ENCODE measurements at regions not wholly inside any gene's neighbourhood (a gene's known extent, or its start where the extent isn't known, plus 50 kb on each side); places are given as distances from the start of the nearest gene placed in this dataset.

DNA sequence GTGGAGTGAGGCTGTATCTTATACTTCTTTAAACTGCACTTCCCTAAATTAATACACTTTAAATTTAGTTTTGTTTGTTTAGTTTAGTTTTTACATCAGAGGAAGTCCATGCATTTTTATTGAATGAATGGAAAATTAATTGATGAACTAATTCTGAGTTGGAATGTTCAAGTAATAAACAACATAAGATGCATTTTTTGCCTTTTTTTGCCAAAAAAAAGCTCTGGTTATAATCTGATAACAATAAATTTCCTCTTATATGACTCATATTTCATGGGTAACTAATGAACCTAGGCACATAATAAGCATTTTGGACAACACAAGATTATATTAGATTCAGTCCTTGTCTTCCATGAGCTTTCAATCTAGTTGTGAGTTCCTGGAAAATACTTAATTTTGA lies 323.1 kb downstream of the CENPW start:
- DNase-seq = no peak
- Histone ChIP-seq H3K79me2 (ENCODE audit: low read length) (no peaks in the 10 kb centered on the region), H3K4me3 (ENCODE audit: low read length) (no peak overlapping the region), H3K4me2 (ENCODE audit: low read depth, low read length) (no peak overlapping the region), H3K4me1 (ENCODE audit: low read length) (no peaks in the 10 kb centered on the region), H4K20me1 (ENCODE audit: insufficient read depth, low read length) (no peaks in the 10 kb centered on the region), H3K27me3 (replicated peaks; ENCODE audit: insufficient read depth, low read length) (no peaks in the 10 kb centered on the region), H3K27ac (ENCODE audit: low read length) (no peak overlapping the region), H3K36me3 (replicated peaks; ENCODE audit: insufficient read depth, low read length) (no peaks in the 10 kb centered on the region), H2AFZ (ENCODE audit: low read length) (no peak overlapping the region), H3F3A (ENCODE audit: insufficient read depth, low read length) (no peaks in the 10 kb centered on the region), H3K9ac (ENCODE audit: low read length) (no peak overlapping the region), H3K9me2 (replicated peaks; ENCODE audit: insufficient read depth, low read length) (no peaks in the 10 kb centered on the region), H3K9me3 (replicated peaks; ENCODE audit: insufficient read depth, low read length) (no peaks in the 10 kb centered on the region)
- TF ChIP-seq EZH2 (optimal IDR thresholded peaks at IDR 0.05; ENCODE audit: low read depth, low read length) (no peak), EZH2phosphoT487 (IDR thresholded peaks at IDR 0.05; ENCODE audit: low read length) (no peak)
- TF ChIP-seq, protein P1, sequence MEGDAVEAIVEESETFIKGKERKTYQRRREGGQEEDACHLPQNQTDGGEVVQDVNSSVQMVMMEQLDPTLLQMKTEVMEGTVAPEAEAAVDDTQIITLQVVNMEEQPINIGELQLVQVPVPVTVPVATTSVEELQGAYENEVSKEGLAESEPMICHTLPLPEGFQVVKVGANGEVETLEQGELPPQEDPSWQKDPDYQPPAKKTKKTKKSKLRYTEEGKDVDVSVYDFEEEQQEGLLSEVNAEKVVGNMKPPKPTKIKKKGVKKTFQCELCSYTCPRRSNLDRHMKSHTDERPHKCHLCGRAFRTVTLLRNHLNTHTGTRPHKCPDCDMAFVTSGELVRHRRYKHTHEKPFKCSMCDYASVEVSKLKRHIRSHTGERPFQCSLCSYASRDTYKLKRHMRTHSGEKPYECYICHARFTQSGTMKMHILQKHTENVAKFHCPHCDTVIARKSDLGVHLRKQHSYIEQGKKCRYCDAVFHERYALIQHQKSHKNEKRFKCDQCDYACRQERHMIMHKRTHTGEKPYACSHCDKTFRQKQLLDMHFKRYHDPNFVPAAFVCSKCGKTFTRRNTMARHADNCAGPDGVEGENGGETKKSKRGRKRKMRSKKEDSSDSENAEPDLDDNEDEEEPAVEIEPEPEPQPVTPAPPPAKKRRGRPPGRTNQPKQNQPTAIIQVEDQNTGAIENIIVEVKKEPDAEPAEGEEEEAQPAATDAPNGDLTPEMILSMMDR (IDR thresholded peaks at IDR 0.05; ENCODE audit: low read length) = no peak

DNA sequence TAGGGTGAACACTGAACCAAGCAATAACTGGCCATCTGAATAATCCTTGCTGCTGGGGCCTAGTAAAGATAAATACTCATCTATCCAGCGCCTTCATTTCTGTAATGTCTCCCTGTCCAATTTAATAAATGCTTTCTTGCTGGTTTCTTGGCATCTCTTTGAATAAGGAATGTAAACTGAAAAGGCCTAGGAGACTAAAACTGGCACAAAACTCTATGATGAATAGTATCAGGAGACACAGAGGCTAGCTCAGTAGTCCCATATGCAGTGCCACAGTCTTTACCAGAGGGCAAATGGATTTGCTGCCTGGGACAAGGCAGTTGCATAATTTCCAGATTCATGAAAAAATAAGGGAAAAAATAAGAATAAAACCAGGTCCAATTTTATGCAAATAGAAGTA lies 324.4 kb downstream of the CENPW start:
- Histone ChIP-seq H3K4me3 (ENCODE audit: low read length) (no peak overlapping the region), H3F3A (ENCODE audit: insufficient read depth, low read length) (no peaks in the 10 kb centered on the region), H3K27ac (ENCODE audit: low read length) (no peak overlapping the region), H3K9me2 (replicated peaks; ENCODE audit: insufficient read depth, low read length) (no peaks in the 10 kb centered on the region), H3K36me3 (replicated peaks; ENCODE audit: insufficient read depth, low read length) (no peaks in the 10 kb centered on the region), H4K20me1 (ENCODE audit: insufficient read depth, low read length) (no peaks in the 10 kb centered on the region), H3K9me3 (replicated peaks; ENCODE audit: insufficient read depth, low read length) (no peaks in the 10 kb centered on the region), H3K4me2 (ENCODE audit: low read depth, low read length) (no peak overlapping the region), H2AFZ (ENCODE audit: low read length) (no peak overlapping the region), H3K9ac (ENCODE audit: low read length) (no peak overlapping the region), H3K79me2 (ENCODE audit: low read length) (no peaks in the 10 kb centered on the region), H3K27me3 (replicated peaks; ENCODE audit: insufficient read depth, low read length) (no peaks in the 10 kb centered on the region), H3K4me1 (ENCODE audit: low read length) (no peaks in the 10 kb centered on the region)
- TF ChIP-seq EZH2phosphoT487 (IDR thresholded peaks at IDR 0.05; ENCODE audit: low read length) (no peak), EZH2 (optimal IDR thresholded peaks at IDR 0.05; ENCODE audit: low read depth, low read length) (no peak)
- TF ChIP-seq, protein P1 (IDR thresholded peaks at IDR 0.05; ENCODE audit: low read length) = no peak
- DNase-seq = no peak

DNA sequence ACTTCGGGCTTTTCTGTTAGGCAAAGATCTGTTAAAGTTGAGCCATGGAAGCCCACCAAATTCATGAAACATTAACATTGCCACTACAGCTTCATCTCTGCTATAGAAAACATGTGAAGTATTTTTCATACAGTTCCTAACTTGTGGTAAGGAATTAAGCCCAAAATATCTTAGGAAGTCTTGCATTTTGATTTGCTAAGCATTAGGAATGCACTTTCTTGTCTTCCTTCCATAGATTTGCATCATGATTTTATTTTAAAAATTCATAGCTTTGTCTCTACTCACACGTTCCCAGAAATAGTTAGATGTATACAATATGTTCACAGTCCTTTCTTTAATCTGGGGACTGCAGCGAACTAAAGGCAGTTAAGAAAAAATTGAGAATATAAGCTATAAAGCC lies 325.6 kb downstream of the CENPW start:
- Histone ChIP-seq H3K79me2 (ENCODE audit: low read length) (no peaks in the 10 kb centered on the region), H2AFZ (ENCODE audit: low read length) (no peak overlapping the region)

More for the DNA sequence above, 325.6 kb downstream of the CENPW start:
- Histone ChIP-seq H3K4me3 (ENCODE audit: low read length) (no peak overlapping the region), H3K27me3 (replicated peaks; ENCODE audit: insufficient read depth, low read length) (no peaks in the 10 kb centered on the region), H4K20me1 (ENCODE audit: insufficient read depth, low read length) (no peaks in the 10 kb centered on the region), H3K9ac (ENCODE audit: low read length) (no peak overlapping the region), H3K36me3 (replicated peaks; ENCODE audit: insufficient read depth, low read length) (no peaks in the 10 kb centered on the region), H3F3A (ENCODE audit: insufficient read depth, low read length) (no peaks in the 10 kb centered on the region), H3K27ac (ENCODE audit: low read length) (no peak overlapping the region), H3K9me3 (replicated peaks; ENCODE audit: insufficient read depth, low read length) (no peaks in the 10 kb centered on the region), H3K4me2 (ENCODE audit: low read depth, low read length) (no peak overlapping the region), H3K9me2 (replicated peaks; ENCODE audit: insufficient read depth, low read length) (no peaks in the 10 kb centered on the region), H3K4me1 (ENCODE audit: low read length) (no peaks in the 10 kb centered on the region)
- TF ChIP-seq EZH2 (optimal IDR thresholded peaks at IDR 0.05; ENCODE audit: low read depth, low read length) = no peak
- TF ChIP-seq, protein P1 (IDR thresholded peaks at IDR 0.05; ENCODE audit: low read length) = no peak
- TF ChIP-seq EZH2phosphoT487 (IDR thresholded peaks at IDR 0.05; ENCODE audit: low read length) = no peak
- DNase-seq = no peak
